GM12892 (cell line): ENCODE measurements at regions not wholly inside any gene's neighbourhood (a gene's known extent, or its start where the extent isn't known, plus 50 kb on each side); places are given as distances from the start of the nearest gene placed in this dataset.

Experiments
- POLR2A ChIP-seq: IDR thresholded peaks from 2 replicates; pipeline ENCODE4 v1.6.1; 2011; ENCODE audit warnings: low read depth, low read length, control low read depth
- POLR2AphosphoS5 ChIP-seq: IDR thresholded peaks from 2 replicates; pipeline ENCODE4 v1.6.1; 2011; ENCODE audit warnings: low read depth, low read length, control low read depth
- TAF1 ChIP-seq: IDR thresholded peaks from 2 replicates; pipeline ENCODE4 v1.6.1; 2011; ENCODE audit warnings: low read depth, mild to moderate bottlenecking, control low read depth, low read length, borderline replicate concordance

GRCh38 chr22:27028093-27028492, 370.7 kb downstream of the MIAT start:
- TF ChIP-seq POLR2AphosphoS5 (no peak), TAF1 (no peak), POLR2A (no peak)
